ENCODE measurements at regions not wholly inside any gene's neighbourhood (a gene's known extent, or its start where the extent isn't known, plus 50 kb on each side); places are given as distances from the start of the nearest gene placed in this dataset.
"Not testable (repeated sequence)": the region's sequence is repeated elsewhere in the genome, so short reads cannot be mapped to it uniquely, and the experiment has no call there.

GRCh38 chr5:57724836-57725235 is 242.2 kb upstream of the ACTBL2 start:
- DNase-seq: no peak

- DNase-seq: no peak
These were observed 238.6 kb upstream of the ACTBL2 start for GRCh38 chr5:57721226-57721625.

GRCh38 chr5:57720656-57721055 is 238.0 kb upstream of the ACTBL2 start:
- DNase-seq: no peak

GRCh38 chr5:57719216-57719615 is 236.6 kb upstream of the ACTBL2 start:
- DNase-seq: no peak

- no peak for DNase-seq
These were observed 235.5 kb upstream of the ACTBL2 start for GRCh38 chr5:57718155-57718554.

- DNase-seq: no peak
These were observed 234.9 kb upstream of the ACTBL2 start for GRCh38 chr5:57717555-57717954.

- DNase-seq: no peak
These were observed 234.1 kb upstream of the ACTBL2 start for GRCh38 chr5:57716661-57717060.

- no peak for DNase-seq
These were observed 232.7 kb upstream of the ACTBL2 start for GRCh38 chr5:57715296-57715695.

- not testable (repeated sequence) for DNase-seq
These were observed 230.9 kb upstream of the ACTBL2 start for GRCh38 chr5:57713535-57713934.

GRCh38 chr5:57711946-57712345 is 229.3 kb upstream of the ACTBL2 start:
- no peak for DNase-seq

GRCh38 chr5:57711471-57711870 is 228.9 kb upstream of the ACTBL2 start:
- DNase-seq: no peak

- no peak for DNase-seq
These were observed 227.5 kb upstream of the ACTBL2 start for GRCh38 chr5:57710126-57710525.

- no peak for DNase-seq
These were observed 223.2 kb upstream of the ACTBL2 start for GRCh38 chr5:57705769-57706168.

GRCh38 chr5:57703721-57704120 is 221.1 kb upstream of the ACTBL2 start:
- no peak for DNase-seq

- no peak for DNase-seq
These were observed 217.9 kb upstream of the ACTBL2 start for GRCh38 chr5:57700484-57700883.

GRCh38 chr5:57700072-57700471 is 217.5 kb upstream of the ACTBL2 start:
- no peak for DNase-seq

- no peak for DNase-seq
These were observed 216.2 kb upstream of the ACTBL2 start for GRCh38 chr5:57698802-57699201.

- no peak for DNase-seq
These were observed 215.5 kb upstream of the ACTBL2 start for GRCh38 chr5:57698086-57698485.

- DNase-seq: no peak
These were observed 214.4 kb upstream of the ACTBL2 start for GRCh38 chr5:57696825-57697570.

GRCh38 chr5:57696389-57696769 is 213.8 kb upstream of the ACTBL2 start:
- DNase-seq: no peak

GRCh38 chr5:57695706-57696388 is 213.2 kb upstream of the ACTBL2 start:
- DNase-seq: no peak

- no peak for DNase-seq
These were observed 212.6 kb upstream of the ACTBL2 start for GRCh38 chr5:57695179-57695578.

GRCh38 chr5:57693488-57694305 is 211.1 kb upstream of the ACTBL2 start:
- no peak for DNase-seq
